Dermis microvascular lymphatic vessel endothelial cell (primary cell): ENCODE measurements at regions not wholly inside any gene's neighbourhood (a gene's known extent, or its start where the extent isn't known, plus 50 kb on each side); places are given as distances from the start of the nearest gene placed in this dataset.

ENCODE experiments used
- DNase-seq, 2 donors: peaks; one replicate each; pipeline versions ENCODE4 v3.0.0 to v3.0.0-alpha.2; 2010; ENCODE audit warnings: low read depth in 2 of 2

- DNase-seq: no peak
Observed at GRCh38 chr2:107621186-107622165, 205.2 kb upstream of the RGPD4 start.

- no peak for DNase-seq
Observed at GRCh38 chr2:107622741-107623310, 203.9 kb upstream of the RGPD4 start.

GRCh38 chr2:107625982-107626381, 200.7 kb upstream of the RGPD4 start:
- DNase-seq: no peak

- DNase-seq: no peak
Observed at GRCh38 chr2:107627164-107627563, 199.5 kb upstream of the RGPD4 start.

GRCh38 chr2:107627926-107628325, 198.8 kb upstream of the RGPD4 start:
- no peak for DNase-seq

- no peak for DNase-seq
Observed at GRCh38 chr2:107633580-107634147, 193.0 kb upstream of the RGPD4 start.

GRCh38 chr2:107634172-107634571, 192.5 kb upstream of the RGPD4 start:
- no peak for DNase-seq

- no peak for DNase-seq
Observed at GRCh38 chr2:107635883-107636282, 190.8 kb upstream of the RGPD4 start.

- DNase-seq: no peak
Observed at GRCh38 chr2:107645586-107645985, 181.1 kb upstream of the RGPD4 start.

- no peak for DNase-seq
Observed at GRCh38 chr2:107648781-107649404, 177.8 kb upstream of the RGPD4 start.

GRCh38 chr2:107657049-107657448, 169.6 kb upstream of the RGPD4 start:
- DNase-seq: no peak

GRCh38 chr2:107663632-107664031, 163.1 kb upstream of the RGPD4 start:
- DNase-seq: no peak

- DNase-seq: no peak
Observed at GRCh38 chr2:107669335-107669734, 157.4 kb upstream of the RGPD4 start.

- DNase-seq: no peak
Observed at GRCh38 chr2:107681936-107682335, 144.8 kb upstream of the RGPD4 start.

- DNase-seq: no peak
Observed at GRCh38 chr2:107684421-107684820, 142.3 kb upstream of the RGPD4 start.

- no peak for DNase-seq
Observed at GRCh38 chr2:107685421-107685986, 141.2 kb upstream of the RGPD4 start.

- DNase-seq: no peak
Observed at GRCh38 chr2:107687073-107687472, 139.6 kb upstream of the RGPD4 start.

- no peak for DNase-seq
Observed at GRCh38 chr2:107688135-107688534, 138.6 kb upstream of the RGPD4 start.

- DNase-seq: no peak
Observed at GRCh38 chr2:107693604-107694003, 133.1 kb upstream of the RGPD4 start.

- no peak for DNase-seq
Observed at GRCh38 chr2:107694667-107695066, 132.0 kb upstream of the RGPD4 start.

- no peak for DNase-seq
Observed at GRCh38 chr2:107697385-107697784, 129.3 kb upstream of the RGPD4 start.

- DNase-seq: no peak
Observed at GRCh38 chr2:107698861-107699260, 127.8 kb upstream of the RGPD4 start.
